ENCODE measurements at regions not wholly inside any gene's neighbourhood (a gene's known extent, or its start where the extent isn't known, plus 50 kb on each side); places are given as distances from the start of the nearest gene placed in this dataset.

DNA sequence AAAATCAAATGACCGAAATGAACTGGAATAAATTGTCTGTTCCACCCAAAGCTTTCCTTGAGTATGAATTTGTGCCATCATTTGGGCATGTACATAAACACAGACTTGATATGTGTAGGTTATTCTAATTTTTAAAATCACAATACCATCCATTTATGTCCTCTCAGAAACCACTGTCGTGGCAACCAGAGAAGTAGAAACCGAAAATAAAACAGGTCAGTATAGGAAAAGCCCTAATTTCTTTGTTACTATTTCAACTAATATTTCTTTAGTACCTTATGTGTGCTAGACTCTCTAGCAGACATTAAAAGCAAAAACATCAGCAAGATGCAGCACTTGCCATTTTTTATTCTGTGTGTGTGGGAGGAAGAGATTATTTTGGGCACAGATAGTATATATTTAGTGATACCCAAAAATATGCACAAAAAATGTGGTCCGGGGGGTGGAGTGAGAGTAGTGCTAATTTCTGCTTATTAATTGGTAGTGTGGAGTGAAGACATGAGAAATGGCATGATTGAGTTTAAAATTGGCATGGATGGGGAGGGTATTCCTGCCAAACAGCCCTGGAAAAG, 130.8 kb upstream of the CNTN1 start:
- Mint-ChIP-seq H3K4me3 (no peak overlapping the region), H3K4me1 (ENCODE audit: low read depth) (no peaks in the 10 kb centered on the region), H3K27me3 (no peaks in the 10 kb centered on the region), H3K9me3 (no peaks in the 10 kb centered on the region), H3K36me3 (no peaks in the 10 kb centered on the region), H3K27ac (no peak overlapping the region)
- no peak for DNase-seq
- intact Hi-C loops (cut with micrococcal nuclease), result no loop called here
- ChIA-PET POLR2A (no interaction called here), CTCF (interaction anchor here (0.6 kb wide), 1 partner anchor 453 kb away, joined by 3 read pairs; no protein-coding TSS in a partner anchor)

DNA sequence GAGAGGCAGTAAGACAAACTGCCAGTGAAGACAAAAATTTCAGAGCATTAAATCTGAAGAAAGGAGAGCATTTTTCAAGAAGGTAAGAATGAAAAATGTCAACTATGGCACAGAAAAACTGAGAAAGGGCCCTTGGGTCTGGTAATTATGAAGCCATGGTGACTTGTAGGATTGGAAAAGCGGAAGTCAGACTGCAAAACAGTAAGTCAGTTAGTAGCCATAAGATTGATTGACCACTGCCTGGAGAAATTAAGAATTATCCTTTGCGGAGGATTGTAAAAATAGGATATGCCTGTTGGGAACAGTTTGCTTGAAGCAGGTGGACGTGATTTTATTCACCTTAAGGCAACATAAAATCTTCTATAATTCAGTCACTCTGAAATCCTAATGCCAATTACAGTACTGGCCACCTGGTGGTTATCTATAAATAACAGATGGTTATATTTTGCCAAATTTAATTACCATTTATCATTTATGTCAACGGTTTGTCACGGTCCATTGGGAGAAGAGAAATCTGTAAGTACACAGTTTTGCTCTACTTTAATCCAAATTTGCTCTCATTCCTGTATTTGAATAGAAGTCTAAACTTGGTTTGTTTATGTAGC, 127.1 kb upstream of the CNTN1 start:
- H3K4me1 Mint-ChIP-seq (ENCODE audit: low read depth), result no peaks in the 10 kb centered on the region
- CTCF ChIA-PET, result no interaction called here
- no peaks in the 10 kb centered on the region for H3K9me3 Mint-ChIP-seq
- no peak overlapping the region for H3K4me3 Mint-ChIP-seq
- intact Hi-C loops (cut with micrococcal nuclease), result no loop called here
- DNase-seq, result no peak
- H3K27ac Mint-ChIP-seq, result no peak overlapping the region
- H3K27me3 Mint-ChIP-seq, result no peaks in the 10 kb centered on the region
- POLR2A ChIA-PET, result no interaction called here
- H3K36me3 Mint-ChIP-seq, result no peaks in the 10 kb centered on the region

DNA sequence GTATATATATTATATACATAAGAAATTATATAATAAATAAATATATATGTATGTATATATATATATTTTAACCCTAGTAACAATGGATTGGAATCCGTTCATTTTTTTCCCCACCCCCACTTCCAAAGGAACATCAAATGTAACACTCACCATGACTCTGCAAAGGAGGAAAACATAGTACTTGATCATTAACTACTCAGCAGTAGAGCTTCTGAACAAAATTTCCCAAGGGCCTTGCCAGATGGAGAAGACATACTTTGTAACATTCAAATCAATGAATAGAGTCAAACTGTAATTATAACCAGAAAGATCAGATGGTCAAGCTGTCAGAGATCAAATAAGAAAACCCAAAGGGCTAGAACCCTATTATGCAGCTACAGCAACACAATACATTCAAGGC, 126.0 kb upstream of the CNTN1 start:
- POLR2A ChIA-PET, result no interaction called here
- H3K9me3 Mint-ChIP-seq, result peaks cover 4% of the 10 kb centered on the region
- no peaks in the 10 kb centered on the region for H3K36me3 Mint-ChIP-seq
- no peaks in the 10 kb centered on the region for H3K4me1 Mint-ChIP-seq (ENCODE audit: low read depth)
- no peak overlapping the region for H3K4me3 Mint-ChIP-seq
- H3K27ac Mint-ChIP-seq, result no peak overlapping the region
- DNase-seq, result no peak
- CTCF ChIA-PET, result no interaction called here
- intact Hi-C loops (cut with micrococcal nuclease), result no loop called here
- H3K27me3 Mint-ChIP-seq, result no peaks in the 10 kb centered on the region

DNA sequence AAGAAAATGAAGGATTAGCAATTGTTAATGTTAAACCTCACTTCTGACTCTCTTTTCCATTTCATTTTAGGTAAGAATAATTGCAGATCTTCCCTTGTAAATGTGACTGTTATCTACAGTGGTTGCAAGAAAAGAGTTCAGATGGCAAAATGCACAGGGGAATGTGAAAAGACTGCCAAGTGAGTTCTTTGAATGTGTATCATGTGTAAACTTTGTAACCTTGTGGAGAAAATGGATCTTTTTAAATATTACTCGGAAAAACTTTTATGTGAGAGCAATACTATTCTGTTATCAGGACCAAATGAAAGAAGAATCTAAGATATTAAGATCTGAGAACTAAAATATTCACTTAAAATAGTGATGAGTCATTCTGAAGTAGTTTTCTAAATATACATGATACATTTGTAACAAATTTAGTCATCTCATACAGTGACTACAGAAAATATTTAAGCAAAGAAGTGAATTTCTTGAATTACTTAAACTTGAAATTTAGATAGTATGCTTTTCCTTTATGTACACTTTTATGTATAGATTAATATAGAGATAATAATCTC, 122.5 kb upstream of the CNTN1 start:
- Mint-ChIP-seq H3K27me3 (no peaks in the 10 kb centered on the region), H3K4me3 (no peak overlapping the region), H3K9me3 (peaks cover 4% of the 10 kb centered on the region), H3K36me3 (no peaks in the 10 kb centered on the region), H3K4me1 (ENCODE audit: low read depth) (no peaks in the 10 kb centered on the region), H3K27ac (no peak overlapping the region)
- intact Hi-C loops (cut with micrococcal nuclease), result no loop called here
- ChIA-PET CTCF (no interaction called here), POLR2A (no interaction called here)
- no peak for DNase-seq

DNA sequence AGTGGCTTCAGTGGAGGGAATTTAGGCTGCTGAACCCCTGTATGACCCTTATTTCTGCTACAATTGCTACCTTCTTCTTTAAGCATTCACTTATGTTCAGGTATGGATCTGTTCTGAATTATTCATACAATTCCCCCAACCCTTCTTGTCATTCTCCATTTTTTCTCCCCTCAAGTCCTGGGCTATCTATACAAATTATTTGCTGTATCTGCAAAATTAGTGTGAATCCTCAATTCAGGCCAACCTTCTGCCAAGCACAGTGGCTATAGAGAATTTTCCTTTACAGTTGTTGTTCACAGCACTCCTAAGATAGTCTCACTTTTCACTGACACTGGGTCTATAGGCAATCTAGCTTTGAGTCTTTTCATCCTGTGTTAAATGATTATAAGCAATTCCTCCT, 119.2 kb upstream of the CNTN1 start:
- H3K27me3 Mint-ChIP-seq, result no peaks in the 10 kb centered on the region
- H3K36me3 Mint-ChIP-seq, result no peaks in the 10 kb centered on the region
- DNase-seq, result no peak
- no peaks in the 10 kb centered on the region for H3K4me1 Mint-ChIP-seq (ENCODE audit: low read depth)
- no peak overlapping the region for H3K27ac Mint-ChIP-seq
- H3K9me3 Mint-ChIP-seq, result peaks cover 4% of the 10 kb centered on the region
- intact Hi-C loops (cut with micrococcal nuclease), result no loop called here
- ChIA-PET CTCF (no interaction called here), POLR2A (no interaction called here)
- no peak overlapping the region for H3K4me3 Mint-ChIP-seq

DNA sequence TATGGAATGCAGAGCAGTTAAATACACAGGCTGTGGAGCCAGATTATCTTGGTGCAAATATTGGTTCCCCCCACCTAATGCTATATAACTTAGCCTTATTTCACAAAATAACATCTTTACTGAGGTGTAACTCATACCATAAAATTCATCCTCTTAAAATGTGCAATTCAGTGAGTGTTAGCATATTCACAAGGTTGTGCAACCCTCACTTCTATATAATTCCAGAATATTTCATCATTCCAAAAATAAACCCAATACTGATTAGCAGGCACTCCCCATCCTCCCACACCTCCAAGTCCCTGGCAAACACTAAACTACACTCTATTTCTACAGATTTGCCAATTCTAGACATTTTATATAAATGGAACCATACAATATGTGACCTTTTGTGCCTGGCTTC, 116.3 kb upstream of the CNTN1 start:
- ChIA-PET CTCF (no interaction called here), POLR2A (no interaction called here)
- intact Hi-C loops (cut with micrococcal nuclease), result no loop called here
- H3K27ac Mint-ChIP-seq, result no peak overlapping the region
- no peaks in the 10 kb centered on the region for H3K4me1 Mint-ChIP-seq (ENCODE audit: low read depth)
- no peaks in the 10 kb centered on the region for H3K36me3 Mint-ChIP-seq
- H3K27me3 Mint-ChIP-seq, result no peaks in the 10 kb centered on the region
- peaks cover 2% of the 10 kb centered on the region for H3K9me3 Mint-ChIP-seq
- H3K4me3 Mint-ChIP-seq, result no peak overlapping the region
- no peak for DNase-seq

DNA sequence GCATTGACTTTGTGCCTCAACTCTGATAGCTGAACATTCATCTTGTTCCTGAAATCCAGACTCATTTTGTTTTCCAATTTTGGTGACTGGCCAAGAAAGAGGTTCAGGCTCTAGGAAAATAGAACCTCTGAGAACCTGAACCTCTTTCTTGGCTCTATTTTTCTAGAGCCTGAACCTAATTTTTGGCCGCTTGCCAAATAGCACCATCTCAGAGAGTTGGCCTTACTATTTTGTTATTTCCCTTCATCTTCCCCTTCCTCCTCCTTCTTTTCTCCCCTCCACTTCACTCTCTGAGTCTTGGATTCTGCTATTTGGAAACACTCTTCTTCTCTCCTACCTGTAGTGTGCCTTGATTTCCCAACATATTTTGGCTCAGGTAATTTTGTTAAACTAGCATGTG, 114.4 kb upstream of the CNTN1 start:
- no peak overlapping the region for H3K27ac Mint-ChIP-seq
- H3K36me3 Mint-ChIP-seq, result no peaks in the 10 kb centered on the region
- H3K4me3 Mint-ChIP-seq, result no peak overlapping the region
- no peaks in the 10 kb centered on the region for H3K4me1 Mint-ChIP-seq (ENCODE audit: low read depth)
- intact Hi-C loops (cut with micrococcal nuclease), result no loop called here
- H3K9me3 Mint-ChIP-seq, result peaks cover 11% of the 10 kb centered on the region
- no peak for DNase-seq
- CTCF ChIA-PET, result no interaction called here
- H3K27me3 Mint-ChIP-seq, result no peaks in the 10 kb centered on the region
- POLR2A ChIA-PET, result no interaction called here

DNA sequence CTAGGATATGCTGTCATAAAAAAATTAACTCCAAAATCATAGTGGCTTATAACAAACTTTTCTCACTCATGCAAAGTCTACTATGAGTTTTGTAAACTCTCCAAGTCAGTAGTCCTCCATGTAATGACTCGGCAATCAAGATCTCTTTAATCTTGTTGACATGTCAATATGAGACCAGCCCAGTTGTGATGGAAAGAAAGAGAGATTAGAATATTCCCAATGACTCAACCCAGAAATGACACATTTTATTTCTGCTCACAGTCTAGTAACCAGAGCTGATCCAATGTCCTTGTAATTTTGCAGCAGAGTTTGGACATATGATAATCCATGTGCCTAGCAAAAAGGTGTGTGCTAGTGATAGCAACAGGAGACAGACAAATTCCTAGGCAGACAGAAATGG, 112.6 kb upstream of the CNTN1 start:
- no peak for DNase-seq
- no peaks in the 10 kb centered on the region for H3K27me3 Mint-ChIP-seq
- H3K36me3 Mint-ChIP-seq, result no peaks in the 10 kb centered on the region
- ChIA-PET CTCF (no interaction called here), POLR2A (no interaction called here)
- no peaks in the 10 kb centered on the region for H3K4me1 Mint-ChIP-seq (ENCODE audit: low read depth)
- intact Hi-C loops (cut with micrococcal nuclease), result no loop called here
- no peak overlapping the region for H3K4me3 Mint-ChIP-seq
- H3K9me3 Mint-ChIP-seq, result peaks cover 11% of the 10 kb centered on the region
- H3K27ac Mint-ChIP-seq, result no peak overlapping the region

DNA sequence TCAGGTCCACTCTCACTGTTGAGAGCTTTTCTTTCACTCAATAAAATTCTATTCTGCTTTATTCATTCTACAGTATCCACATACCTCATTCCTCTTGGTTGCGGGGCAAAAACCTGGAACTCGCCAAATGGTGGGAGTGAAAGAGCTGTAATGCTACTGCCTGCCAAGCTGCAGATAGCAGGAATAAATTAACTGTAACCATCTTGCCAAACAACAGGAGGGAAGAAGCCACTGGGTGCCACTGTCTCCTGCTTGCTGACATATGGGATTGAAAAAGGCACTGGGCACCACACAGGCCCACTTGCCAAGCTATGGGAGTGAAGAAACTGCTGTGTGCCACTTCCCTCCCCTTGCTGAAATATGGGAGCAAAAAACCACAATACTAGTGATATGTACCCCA, 111.9 kb upstream of the CNTN1 start:
- Mint-ChIP-seq H3K4me1 (ENCODE audit: low read depth) (no peaks in the 10 kb centered on the region), H3K27ac (no peak overlapping the region), H3K9me3 (peaks cover 11% of the 10 kb centered on the region), H3K27me3 (no peaks in the 10 kb centered on the region), H3K4me3 (no peak overlapping the region), H3K36me3 (no peaks in the 10 kb centered on the region)
- intact Hi-C loops (cut with micrococcal nuclease), result no loop called here
- CTCF ChIA-PET, result no interaction called here
- POLR2A ChIA-PET, result no interaction called here
- no peak for DNase-seq

DNA sequence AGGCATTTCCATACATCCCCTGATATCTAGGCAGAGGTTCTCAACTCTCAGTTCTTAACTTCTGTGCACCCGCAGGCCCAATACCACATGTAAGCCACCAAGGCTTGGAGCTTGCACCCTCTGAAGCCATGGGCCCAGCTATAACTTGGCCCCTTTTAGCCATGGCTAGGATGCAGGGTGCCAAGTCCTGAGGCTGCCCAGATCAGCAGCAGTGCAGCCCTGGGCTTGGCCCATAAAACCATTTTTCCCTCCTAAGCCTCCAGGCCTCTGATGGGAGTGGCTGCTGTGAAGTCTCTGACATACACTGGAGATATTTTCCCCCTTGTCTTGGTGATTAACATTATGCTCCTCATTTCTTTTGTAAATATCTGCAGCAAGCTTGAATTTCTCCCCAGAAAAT, 110.3 kb upstream of the CNTN1 start:
- no peak overlapping the region for H3K27ac Mint-ChIP-seq
- intact Hi-C loops (cut with micrococcal nuclease), result no loop called here
- POLR2A ChIA-PET, result no interaction called here
- CTCF ChIA-PET, result no interaction called here
- no peak for DNase-seq
- no peak overlapping the region for H3K4me3 Mint-ChIP-seq
- H3K9me3 Mint-ChIP-seq, result peaks cover 11% of the 10 kb centered on the region
- no peaks in the 10 kb centered on the region for H3K27me3 Mint-ChIP-seq
- H3K4me1 Mint-ChIP-seq (ENCODE audit: low read depth), result no peaks in the 10 kb centered on the region
- H3K36me3 Mint-ChIP-seq, result no peaks in the 10 kb centered on the region

DNA sequence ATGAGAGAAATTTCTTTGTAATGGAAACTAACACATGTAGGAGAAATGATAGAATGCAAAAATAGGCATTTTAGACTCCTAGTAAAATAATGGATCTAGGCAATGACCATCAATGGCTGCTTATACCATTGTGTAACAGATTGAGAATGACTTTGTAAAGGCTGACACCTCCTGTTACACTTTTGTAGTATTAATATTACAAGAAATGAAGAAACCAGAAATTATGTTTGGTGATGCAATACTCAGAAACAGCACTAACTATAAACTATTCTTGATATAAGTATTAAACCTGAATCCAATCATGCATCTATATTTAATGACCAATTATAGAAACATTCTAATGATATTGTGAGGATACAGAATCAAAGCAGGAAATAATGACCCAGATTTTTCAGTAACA, 108.5 kb upstream of the CNTN1 start:
- Mint-ChIP-seq H3K4me1 (ENCODE audit: low read depth) (no peaks in the 10 kb centered on the region), H3K9me3 (peaks cover 13% of the 10 kb centered on the region), H3K27me3 (no peaks in the 10 kb centered on the region), H3K36me3 (no peaks in the 10 kb centered on the region), H3K4me3 (no peak overlapping the region), H3K27ac (no peak overlapping the region)
- intact Hi-C loops (cut with micrococcal nuclease), result no loop called here
- no peak for DNase-seq
- CTCF ChIA-PET, result no interaction called here
- POLR2A ChIA-PET, result no interaction called here

DNA sequence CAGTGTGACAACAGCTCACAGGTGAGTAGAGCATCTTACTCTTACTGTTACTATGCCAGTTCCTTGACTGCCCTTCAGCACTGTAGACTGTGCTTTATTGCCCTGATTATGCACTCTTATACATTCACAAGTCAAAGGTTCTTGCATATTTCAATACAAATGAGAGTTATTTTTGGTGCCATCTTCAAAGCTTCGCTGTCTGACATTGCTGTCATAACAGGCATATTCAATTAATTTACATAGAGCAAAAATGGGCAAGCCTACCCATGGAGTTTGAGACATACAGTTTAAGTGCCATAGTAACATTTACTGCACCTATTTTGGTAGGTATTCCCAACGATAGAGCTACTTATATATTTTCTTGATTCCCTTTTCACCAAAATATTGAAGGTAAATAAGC, 107.5 kb upstream of the CNTN1 start:
- Mint-ChIP-seq H3K4me1 (ENCODE audit: low read depth) (no peaks in the 10 kb centered on the region), H3K27ac (no peak overlapping the region), H3K27me3 (no peaks in the 10 kb centered on the region), H3K4me3 (no peak overlapping the region), H3K9me3 (peaks cover 21% of the 10 kb centered on the region), H3K36me3 (no peaks in the 10 kb centered on the region)
- intact Hi-C loops (cut with micrococcal nuclease), result no loop called here
- ChIA-PET CTCF (no interaction called here), POLR2A (no interaction called here)
- DNase-seq, result no peak

DNA sequence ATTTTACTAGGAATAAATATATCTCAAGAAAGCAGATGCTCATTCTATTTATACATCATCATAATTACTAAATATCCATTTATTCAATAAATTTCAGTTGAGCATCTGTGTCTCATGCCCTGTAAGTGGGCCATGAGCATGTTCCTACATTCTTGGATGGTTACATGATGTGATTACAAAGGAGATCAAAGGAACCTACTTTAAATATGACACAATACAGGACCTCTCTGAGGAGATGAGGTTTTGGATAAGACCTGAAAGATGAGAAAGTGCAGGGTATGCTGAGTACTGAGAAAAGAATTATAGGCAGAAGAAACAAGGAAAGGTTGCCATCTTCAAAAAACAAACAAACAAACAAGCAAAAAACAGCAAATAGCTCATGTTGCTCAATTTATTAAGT, 105.4 kb upstream of the CNTN1 start:
- Mint-ChIP-seq H3K27me3 (no peaks in the 10 kb centered on the region), H3K4me3 (no peak overlapping the region), H3K36me3 (no peaks in the 10 kb centered on the region), H3K4me1 (ENCODE audit: low read depth) (no peaks in the 10 kb centered on the region), H3K9me3 (peaks cover 18% of the 10 kb centered on the region), H3K27ac (no peak overlapping the region)
- POLR2A ChIA-PET, result no interaction called here
- CTCF ChIA-PET, result no interaction called here
- no peak for DNase-seq
- intact Hi-C loops (cut with micrococcal nuclease), result no loop called here

Measured in activated CD4-positive, alpha-beta memory T cell treated with anti-CD3 and anti-CD28 coated beads for 36 hours (primary cell).